Smooth muscle cell (in vitro differentiated cells): ENCODE measurements at regions not wholly inside any gene's neighbourhood (a gene's known extent, or its start where the extent isn't known, plus 50 kb on each side); places are given as distances from the start of the nearest gene placed in this dataset.

ENCODE experiments used
- DNase-seq: peaks from one replicate; lab custom pipeline; 2025; ENCODE audit not compliant: unreplicated experiment; lab: John Stamatoyannopoulos, UW
- H2AFZ ChIP-seq: fragments of 200-600 bp; sonication (generic); 2 replicates; pipeline ENCODE4 v1.6.0; 2016; ENCODE audit warnings: antibody characterized with exemption, low read depth, mild to moderate bottlenecking
- H3F3A ChIP-seq: fragments of 200-600 bp; sonication (generic); 2 replicates; pipeline ENCODE4 v1.6.0; 2017; ENCODE audit warnings: antibody characterized with exemption, low read depth
- H3K27ac ChIP-seq: fragments of 200-600 bp; sonication (generic); 2 replicates; pipeline ENCODE4 v1.5.1; 2016; ENCODE audit warnings: low read depth, mild to moderate bottlenecking
- H3K27me3 ChIP-seq: fragments of 200-600 bp; sonication (generic); 2 replicates; pipeline ENCODE4 v1.6.1; 2016; ENCODE audit warnings: low read depth, mild to moderate bottlenecking
- H3K36me3 ChIP-seq: fragments of 200-600 bp; sonication (generic); 2 replicates; pipeline ENCODE4 v1.5.1; 2016; ENCODE audit warnings: low read depth
- H3K4me1 ChIP-seq: fragments of 200-600 bp; sonication (generic); 2 replicates; pipeline ENCODE4 v1.5.1; 2016; ENCODE audit warnings: low read depth
- H3K4me2 ChIP-seq: fragments of 200-600 bp; sonication (generic); 2 replicates; pipeline ENCODE4 v1.6.0; 2016; ENCODE audit warnings: mild to moderate bottlenecking
- H3K4me3 ChIP-seq: fragments of 200-600 bp; sonication (generic); 2 replicates; pipeline ENCODE4 v1.5.1; 2016; ENCODE audit warnings: mild to moderate bottlenecking
- H3K79me2 ChIP-seq: fragments of 200-600 bp; sonication (generic); 2 replicates; pipeline ENCODE4 v1.6.0; 2016; ENCODE audit warnings: low read depth, mild to moderate bottlenecking
- H3K9ac ChIP-seq: fragments of 200-600 bp; sonication (generic); 2 replicates; pipeline ENCODE4 v1.6.0; 2016; ENCODE audit warnings: low read depth
- H3K9me3 ChIP-seq: fragments of 200-600 bp; sonication (generic); replicated peaks from 2 replicates; pipeline ENCODE4 v1.5.1; 2016; ENCODE audit warnings: low read depth
- H4K20me1 ChIP-seq: fragments of 200-600 bp; sonication (generic); 2 replicates; pipeline ENCODE4 v1.6.0; 2016; ENCODE audit warnings: low read depth
- WGBS: methylation state at CpG from one replicate; pipeline ENCODE4 v1.1.7; 2016; ENCODE audit warnings: low lambda C conversion rate; 5-methylcytosine and 5-hydroxymethylcytosine counted together
- TF ChIP-seq, protein P1 (sequence below): fragments of 200-600 bp; sonication (generic); IDR thresholded peaks from 2 replicates; pipeline ENCODE4 v1.5.1; 2017; ENCODE audit warnings: borderline replicate concordance, mild to moderate bottlenecking, antibody characterized with exemption; ENCODE audit not compliant: insufficient read depth, poor library complexity, severe bottlenecking

DNA sequence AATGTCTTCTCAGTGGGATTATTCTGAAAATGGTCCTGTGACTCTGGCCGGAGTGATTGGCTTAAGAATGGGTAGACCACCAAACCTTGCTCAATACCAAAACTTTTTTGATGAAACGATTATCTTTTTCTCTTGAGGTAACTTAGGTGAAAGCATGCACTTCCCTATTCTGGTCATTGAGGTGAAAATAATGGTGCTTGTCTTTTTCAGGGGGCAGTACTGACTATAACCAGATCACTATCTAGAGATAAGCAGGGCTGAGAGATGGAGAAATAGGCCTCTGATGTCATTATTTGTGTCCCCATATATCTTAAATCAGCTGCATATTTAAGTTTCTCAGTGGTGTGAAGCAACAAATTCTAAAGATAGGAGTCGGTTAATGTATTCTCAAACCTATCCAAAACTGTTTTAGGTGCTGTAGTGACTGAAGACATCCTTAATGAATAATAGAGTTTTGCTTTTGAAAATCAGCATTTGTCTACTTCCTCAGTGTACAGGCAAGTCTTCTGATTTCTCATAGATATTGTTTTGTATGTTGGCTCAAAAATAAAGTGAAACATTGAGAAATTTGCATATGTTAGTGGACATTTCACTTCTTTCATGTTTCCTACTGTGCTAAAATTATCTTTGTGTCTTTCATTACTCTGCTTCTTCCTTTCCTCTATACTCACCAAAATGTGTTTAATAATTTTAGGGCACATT, 735.3 kb upstream of the ADGRL4 start:
- Histone ChIP-seq H3K9ac (no peak overlapping the region), H3K4me2 (no peak overlapping the region), H3K9me3 (no peaks in the 10 kb centered on the region), H3K36me3 (no peaks in the 10 kb centered on the region), H3K27me3 (no peaks in the 10 kb centered on the region), H3K4me1 (no peaks in the 10 kb centered on the region), H3K4me3 (no peak overlapping the region), H3F3A (no peaks in the 10 kb centered on the region), H3K79me2 (no peaks in the 10 kb centered on the region), H4K20me1 (no peaks in the 10 kb centered on the region), H2AFZ (no peak overlapping the region), H3K27ac (no peak overlapping the region)
- no peak for DNase-seq
- 91% methylated on average over 3 of the region's 3 CpGs for WGBS
- TF ChIP-seq, protein P1, sequence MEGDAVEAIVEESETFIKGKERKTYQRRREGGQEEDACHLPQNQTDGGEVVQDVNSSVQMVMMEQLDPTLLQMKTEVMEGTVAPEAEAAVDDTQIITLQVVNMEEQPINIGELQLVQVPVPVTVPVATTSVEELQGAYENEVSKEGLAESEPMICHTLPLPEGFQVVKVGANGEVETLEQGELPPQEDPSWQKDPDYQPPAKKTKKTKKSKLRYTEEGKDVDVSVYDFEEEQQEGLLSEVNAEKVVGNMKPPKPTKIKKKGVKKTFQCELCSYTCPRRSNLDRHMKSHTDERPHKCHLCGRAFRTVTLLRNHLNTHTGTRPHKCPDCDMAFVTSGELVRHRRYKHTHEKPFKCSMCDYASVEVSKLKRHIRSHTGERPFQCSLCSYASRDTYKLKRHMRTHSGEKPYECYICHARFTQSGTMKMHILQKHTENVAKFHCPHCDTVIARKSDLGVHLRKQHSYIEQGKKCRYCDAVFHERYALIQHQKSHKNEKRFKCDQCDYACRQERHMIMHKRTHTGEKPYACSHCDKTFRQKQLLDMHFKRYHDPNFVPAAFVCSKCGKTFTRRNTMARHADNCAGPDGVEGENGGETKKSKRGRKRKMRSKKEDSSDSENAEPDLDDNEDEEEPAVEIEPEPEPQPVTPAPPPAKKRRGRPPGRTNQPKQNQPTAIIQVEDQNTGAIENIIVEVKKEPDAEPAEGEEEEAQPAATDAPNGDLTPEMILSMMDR: no peak

DNA sequence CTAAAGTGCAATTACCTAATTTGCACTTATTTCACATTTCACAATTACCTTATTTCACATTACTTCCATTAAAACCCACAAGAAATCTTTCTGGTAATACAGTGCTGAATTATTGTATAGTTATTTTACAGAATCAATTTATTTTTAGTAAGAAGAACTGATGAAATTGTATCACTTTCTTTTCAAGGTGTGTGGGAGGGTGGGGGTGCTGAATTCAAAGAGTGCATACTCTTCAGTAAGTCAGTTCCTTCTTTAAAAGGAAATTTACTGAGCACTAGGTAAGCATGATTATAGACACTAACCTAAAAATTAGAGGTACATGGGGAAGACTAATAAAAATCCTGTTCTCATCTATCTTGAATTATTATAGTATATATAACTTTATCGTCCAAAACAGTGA, 731.6 kb upstream of the ADGRL4 start:
- Histone ChIP-seq H4K20me1 (no peaks in the 10 kb centered on the region), H3K9ac (no peak overlapping the region), H3K4me2 (no peak overlapping the region), H3K27ac (no peak overlapping the region), H3K79me2 (no peaks in the 10 kb centered on the region), H2AFZ (no peak overlapping the region), H3K4me3 (no peak overlapping the region), H3K4me1 (no peaks in the 10 kb centered on the region), H3K36me3 (no peaks in the 10 kb centered on the region), H3K27me3 (no peaks in the 10 kb centered on the region), H3K9me3 (no peaks in the 10 kb centered on the region), H3F3A (no peaks in the 10 kb centered on the region)
- WGBS: 88% methylated on average over 1 of the region's 1 CpG
- no peak for DNase-seq
- TF ChIP-seq, protein P1: no peak

DNA sequence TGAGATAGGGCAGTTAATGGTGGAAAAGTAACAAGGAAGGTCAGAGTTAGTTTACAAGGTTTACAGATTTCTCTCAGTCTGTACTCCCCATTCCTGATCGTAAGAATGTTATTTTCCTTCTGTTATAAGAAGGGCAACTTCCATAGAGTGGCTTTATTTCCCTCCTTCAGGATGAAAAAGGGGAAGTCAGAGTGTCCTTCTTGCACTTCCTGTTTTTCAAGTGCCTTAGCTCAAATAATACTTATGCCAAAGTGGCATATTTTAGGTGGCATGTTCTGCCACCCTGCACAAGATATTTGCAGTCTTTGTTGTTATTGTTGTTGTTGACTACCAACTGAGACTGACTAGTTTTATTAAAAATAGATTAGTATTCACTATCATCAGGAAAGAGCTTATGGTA, 730.7 kb upstream of the ADGRL4 start:
- Histone ChIP-seq H3F3A (no peaks in the 10 kb centered on the region), H2AFZ (no peak overlapping the region), H4K20me1 (no peaks in the 10 kb centered on the region), H3K4me2 (no peak overlapping the region), H3K36me3 (no peaks in the 10 kb centered on the region), H3K79me2 (no peaks in the 10 kb centered on the region), H3K4me1 (no peaks in the 10 kb centered on the region), H3K27me3 (no peaks in the 10 kb centered on the region), H3K9ac (no peak overlapping the region), H3K9me3 (no peaks in the 10 kb centered on the region), H3K4me3 (no peak overlapping the region), H3K27ac (no peak overlapping the region)
- DNase-seq: no peak
- 91% methylated on average over 1 of the region's 1 CpG for WGBS
- TF ChIP-seq, protein P1: no peak

DNA sequence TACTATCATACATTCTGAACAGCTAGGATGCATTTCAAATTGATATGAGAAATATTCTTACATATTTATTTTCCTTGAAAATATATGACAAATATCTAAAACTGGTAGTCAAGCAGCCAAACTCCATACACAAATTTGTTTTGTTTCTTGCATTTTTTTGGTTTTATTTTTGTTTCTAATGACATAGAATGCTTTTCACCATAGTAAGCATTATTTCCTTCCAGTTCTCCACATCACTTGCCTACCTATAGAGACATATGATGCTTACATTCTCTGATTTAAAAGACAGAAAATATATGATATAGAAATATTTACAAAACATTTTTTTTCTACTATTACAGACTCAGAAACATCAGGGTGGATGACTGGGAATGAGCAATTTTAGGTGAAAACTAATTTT, 726.4 kb upstream of the ADGRL4 start:
- Histone ChIP-seq H3K4me2 (no peak overlapping the region), H3K36me3 (no peaks in the 10 kb centered on the region), H3K4me3 (no peak overlapping the region), H3K79me2 (no peaks in the 10 kb centered on the region), H3K9ac (no peak overlapping the region), H4K20me1 (no peaks in the 10 kb centered on the region), H3K4me1 (no peaks in the 10 kb centered on the region), H3F3A (no peaks in the 10 kb centered on the region), H2AFZ (no peak overlapping the region), H3K27ac (no peak overlapping the region), H3K9me3 (no peaks in the 10 kb centered on the region), H3K27me3 (no peaks in the 10 kb centered on the region)
- TF ChIP-seq, protein P1: no peak
- DNase-seq: no peak
